22Rv1 (cell line): ENCODE measurements at regions not wholly inside any gene's neighbourhood (a gene's known extent, or its start where the extent isn't known, plus 50 kb on each side); places are given as distances from the start of the nearest gene placed in this dataset.

Source experiments
- CTCF ChIP-seq: fragments of 450-650 bp; IDR thresholded peaks from 2 replicates; pipeline ENCODE4 v1.5.1; 2017; ENCODE audit warnings: mild to moderate bottlenecking
- ZFX ChIP-seq: fragments of 450-650 bp; IDR thresholded peaks from 2 replicates; pipeline ENCODE4 v1.6.1; 2017; ENCODE audit warnings: antibody characterized with exemption, borderline replicate concordance

- TF ChIP-seq CTCF (no peak), ZFX (no peak)
These were observed 472.9 kb upstream of the AKR1E2 start for GRCh38 chr10:4353059-4353655.
